Stimulated activated CD4-positive, alpha-beta T cell treated with anti-CD3 and anti-CD28 coated beads, TNF-alpha, amount 100 ng/mL, for 24 hours (primary cell): ENCODE measurements at regions not wholly inside any gene's neighbourhood (a gene's known extent, or its start where the extent isn't known, plus 50 kb on each side); places are given as distances from the start of the nearest gene placed in this dataset.
"Not testable (repeated sequence)": the region's sequence is repeated elsewhere in the genome, so short reads cannot be mapped to it uniquely, and the experiment has no call there.

ENCODE experiments used
- DNase-seq, 3 experiments: peaks; one replicate each; pipeline ENCODE4 v3.0.0-alpha.2; 2020; ENCODE audit warnings: low read depth in 3 of 3

DNA sequence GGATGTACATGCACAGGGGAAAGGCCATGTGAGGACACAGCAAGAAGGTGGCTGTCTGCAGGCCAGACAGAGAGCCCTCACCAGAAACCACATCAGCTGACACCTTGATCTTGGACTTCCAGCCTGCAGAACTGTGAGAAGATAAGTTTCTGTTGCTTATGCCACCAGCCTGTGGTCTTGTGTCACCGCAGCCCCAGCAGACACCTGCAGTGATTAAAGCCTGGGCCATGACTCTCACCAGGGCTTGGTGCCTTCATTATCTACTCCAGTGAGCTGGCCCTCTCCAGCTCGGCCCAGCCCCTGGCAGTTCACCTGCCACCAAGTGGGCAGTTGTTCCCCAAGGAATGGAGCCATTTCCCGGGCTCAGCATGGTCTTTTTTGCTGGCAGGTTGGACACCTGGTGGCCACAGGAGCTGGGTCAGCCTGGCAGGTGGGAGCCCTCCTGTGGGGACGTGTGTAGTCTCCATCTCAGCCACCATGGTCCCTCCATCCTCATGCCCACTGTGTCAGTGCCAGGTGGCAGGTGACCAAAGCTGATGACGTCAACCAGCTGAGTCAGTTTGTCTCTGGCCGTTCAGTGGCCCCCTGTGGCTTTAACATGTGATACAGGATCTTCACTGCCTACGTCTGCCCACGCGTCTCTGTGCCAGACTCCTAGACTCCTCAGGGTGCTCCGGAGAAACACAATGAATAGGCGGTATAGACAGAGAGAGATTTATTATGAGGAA, 99.9 kb upstream of the PPP1R26 start:
- no peak for DNase-seq

DNA sequence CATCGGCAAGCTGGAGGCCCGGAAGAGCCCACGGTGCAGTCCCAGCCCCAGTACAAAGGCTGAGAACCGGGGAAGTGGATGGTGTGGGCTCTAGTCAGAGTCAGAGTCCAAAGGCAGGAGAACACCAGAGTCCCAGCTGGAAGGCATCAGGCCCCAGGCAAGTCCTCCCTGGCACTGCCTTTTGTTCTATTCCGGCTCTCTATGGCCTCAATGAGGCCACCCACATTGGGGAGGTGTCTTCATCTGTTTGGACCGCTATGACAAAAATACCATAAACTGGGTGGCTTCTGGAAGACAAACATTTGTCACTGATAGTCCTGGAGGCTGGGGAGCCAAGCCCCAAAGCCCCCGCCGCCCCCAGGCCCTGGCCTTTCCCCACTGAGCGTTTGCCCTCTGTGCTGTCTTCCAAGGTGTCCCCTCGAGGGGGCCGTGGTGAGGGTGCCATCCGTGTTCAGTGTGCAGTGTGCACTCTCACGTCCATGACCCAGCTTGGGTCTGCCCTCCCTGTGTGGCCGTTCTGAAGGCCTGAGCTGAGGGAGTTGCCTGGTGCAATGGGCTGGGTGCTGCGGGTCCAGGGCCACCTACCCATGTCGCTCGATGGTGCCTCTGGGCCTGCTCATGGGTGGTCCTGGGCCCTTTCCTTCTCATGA, 99.1 kb upstream of the PPP1R26 start:
- DNase-seq, result no peak

DNA sequence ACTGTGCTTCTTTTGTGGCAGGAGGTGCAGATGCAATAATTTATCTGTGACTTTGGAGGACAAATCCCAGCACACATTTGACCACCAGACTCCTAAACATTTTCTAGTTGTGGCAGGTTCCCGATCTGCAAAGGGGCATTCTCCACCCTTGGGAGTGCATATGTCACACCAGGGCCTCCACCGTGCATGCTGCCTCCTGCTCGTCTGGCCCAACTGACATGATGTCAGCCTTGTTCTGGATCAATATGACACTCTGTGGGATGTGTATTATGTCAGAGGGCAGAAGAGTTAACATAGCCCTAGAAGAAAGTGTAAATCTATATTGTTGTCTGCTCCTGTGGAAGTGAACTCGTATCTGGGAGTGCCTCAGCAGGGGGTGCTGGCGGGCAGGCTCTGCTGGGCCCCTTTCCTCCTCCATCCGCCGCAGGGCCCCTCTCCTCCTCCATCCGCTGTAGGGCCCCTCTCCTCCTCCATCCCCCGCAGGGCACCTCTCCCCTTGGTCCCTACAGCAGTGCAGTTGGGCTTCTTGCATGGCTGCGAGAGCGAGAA, 97.7 kb upstream of the PPP1R26 start:
- no peak for DNase-seq

DNA sequence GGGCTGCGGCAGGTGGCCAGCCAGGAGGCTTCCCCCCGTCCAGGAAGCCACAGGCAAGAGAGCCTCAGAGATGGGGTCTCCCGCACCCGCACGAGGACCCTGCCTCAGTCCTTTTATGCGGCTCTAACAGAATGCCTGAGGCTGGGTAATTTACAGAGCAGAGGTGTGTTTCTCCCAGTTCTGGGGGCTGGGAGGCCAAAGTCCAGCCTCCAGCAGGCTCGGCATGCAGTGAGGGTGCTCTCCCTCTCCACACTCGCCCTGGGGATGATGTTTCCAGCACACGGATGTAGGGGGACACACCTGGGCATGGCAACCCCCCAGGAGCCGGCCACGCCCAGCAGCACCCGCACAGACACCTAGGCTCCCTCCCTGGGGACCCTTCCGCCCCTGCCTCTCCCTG, 95.4 kb upstream of the PPP1R26 start:
- DNase-seq, result no peak

DNA sequence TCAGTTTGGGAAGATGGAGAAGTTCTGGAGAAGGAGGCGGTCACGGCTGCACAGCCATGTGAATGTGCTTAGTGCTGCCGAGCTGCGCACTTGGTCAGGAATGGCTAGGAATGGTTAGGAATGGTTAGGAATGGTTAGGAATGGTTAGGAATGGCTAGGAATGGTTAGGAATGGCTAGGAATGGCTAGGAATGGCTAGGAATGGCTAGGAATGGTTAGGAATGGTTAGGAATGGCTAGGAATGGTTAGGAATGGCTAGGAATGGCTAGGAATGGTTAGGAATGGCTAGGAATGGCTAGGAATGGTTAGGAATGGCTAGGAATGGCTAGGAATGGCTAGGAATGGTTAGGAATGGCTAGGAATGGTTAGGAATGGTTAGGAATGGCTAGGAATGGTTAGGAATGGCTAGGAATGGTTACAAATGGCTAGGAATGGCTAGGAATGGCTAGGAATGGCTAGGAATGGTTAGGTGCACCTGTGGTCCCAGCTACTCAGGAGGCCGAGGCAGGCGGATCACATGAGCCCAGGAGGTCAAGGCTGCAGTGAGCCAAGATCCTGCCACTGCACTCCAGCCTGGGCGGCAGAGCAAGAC, 94.7 kb upstream of the PPP1R26 start:
- not testable (repeated sequence) for DNase-seq

DNA sequence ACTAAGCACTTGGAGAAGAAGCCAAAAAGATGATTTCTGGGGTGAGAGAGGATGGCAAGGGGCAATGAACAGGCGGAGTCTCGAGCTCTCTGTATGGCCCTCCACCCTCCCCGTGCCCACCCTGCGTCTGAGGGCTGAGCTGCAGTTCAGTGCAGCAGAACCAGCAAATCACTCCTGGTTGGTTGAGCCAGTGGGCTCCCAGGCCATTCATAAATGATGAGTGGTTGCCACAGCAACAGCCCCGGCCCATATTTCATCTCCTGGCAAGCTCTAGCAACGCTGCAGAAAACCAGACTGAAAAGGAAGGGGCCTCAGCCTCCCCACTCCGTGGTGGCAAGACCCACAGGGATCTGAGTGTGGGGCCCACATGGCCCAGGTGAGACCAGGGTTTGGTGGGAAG, 93.8 kb upstream of the PPP1R26 start:
- no peak for DNase-seq

DNA sequence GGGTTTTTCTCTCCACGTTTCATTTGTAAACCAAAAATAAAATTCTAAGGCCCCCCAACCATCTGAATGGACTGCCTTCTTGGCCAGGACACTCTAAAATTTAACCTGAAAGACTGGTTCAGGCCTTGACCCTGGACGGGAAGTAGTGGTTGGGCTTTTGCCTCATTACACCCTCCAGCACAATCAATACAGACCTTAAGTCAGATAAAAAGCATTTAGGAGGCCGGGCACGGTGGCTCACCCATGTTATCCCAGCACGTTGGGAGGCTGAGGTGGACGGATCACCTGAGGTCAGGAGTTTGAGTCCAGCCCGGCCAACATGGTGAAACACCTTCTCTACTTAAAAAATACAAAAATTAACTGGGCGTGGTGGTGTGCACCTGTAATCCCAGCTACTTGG, 91.6 kb upstream of the PPP1R26 start:
- no peak for DNase-seq

DNA sequence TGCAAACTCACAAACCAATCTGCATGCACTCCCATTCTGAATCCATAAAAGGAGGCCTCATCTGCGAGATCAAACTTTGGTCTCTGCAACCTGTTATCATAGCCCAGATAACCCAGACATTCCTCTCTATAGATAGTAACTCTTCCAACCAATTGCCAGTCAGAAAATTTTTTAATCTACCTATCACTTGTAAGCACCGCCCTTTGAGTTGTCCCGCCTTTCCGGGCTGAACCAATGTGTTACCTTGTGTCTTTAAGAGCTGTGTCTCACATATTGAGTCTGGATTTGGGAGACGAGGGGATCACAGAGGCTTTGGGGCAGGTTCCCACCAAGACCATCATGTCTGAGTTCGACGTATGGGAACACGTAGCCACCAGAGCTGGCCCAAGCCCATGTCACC, 91.1 kb upstream of the PPP1R26 start:
- no peak for DNase-seq

DNA sequence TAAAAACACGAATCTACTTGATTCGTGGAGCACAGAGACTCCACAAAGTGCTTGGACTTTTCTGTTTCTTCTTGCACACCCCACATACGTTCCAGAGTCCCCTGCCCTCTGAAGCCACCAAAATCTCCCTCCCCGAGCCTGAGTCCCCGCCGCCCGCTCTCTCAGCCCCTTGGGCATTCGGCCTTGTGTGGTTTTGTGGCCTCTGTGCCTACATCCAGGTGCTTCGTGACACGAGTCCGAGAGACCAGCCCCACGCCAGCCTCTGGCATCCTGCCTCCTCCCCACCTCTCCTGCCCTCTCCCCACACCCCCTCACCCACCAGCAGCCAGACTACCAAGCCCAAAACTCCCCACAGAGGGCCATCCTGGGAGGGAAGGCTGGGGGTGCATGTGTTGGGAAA, 87.8 kb upstream of the PPP1R26 start:
- no peak for DNase-seq

DNA sequence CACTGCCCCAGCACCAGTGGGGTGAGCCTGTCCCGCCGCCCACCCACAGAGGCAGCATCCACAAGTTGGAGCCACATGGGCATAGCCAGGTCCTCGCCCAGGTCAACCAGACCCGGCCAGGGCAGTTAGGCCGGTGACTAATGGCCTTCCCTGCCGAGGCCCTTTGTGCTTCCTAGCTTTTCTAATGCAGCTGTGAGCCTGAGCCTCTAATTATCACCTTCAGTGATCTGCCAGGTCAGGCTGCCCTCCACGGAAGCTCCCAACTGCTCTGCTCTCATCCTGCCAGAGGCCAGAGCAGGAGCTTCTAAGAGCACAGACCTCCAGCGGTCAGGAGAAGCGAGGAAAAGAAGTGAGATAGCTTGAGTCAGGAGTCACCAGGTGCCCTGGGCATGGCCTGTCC, 87.1 kb upstream of the PPP1R26 start:
- no peak for DNase-seq

DNA sequence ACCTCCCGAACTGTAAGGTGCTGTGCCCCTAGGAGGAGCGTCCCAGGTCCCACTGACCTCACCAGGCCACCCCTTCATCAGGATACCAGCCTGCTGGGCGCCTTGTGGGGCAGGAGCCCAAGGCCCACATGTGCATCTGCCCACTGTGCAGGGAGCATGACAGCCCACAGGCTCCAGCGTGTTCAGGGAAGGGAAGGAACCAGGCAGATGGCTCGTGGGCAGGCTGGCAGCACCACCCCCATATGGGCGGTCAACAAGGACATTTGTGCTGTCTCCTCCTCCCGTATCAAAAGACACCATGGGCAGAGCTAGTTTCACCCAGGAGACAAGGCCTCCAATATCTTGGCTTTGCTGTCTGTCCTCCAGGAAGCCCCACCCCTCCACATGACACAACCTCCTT, 85.5 kb upstream of the PPP1R26 start:
- DNase-seq, result no peak

DNA sequence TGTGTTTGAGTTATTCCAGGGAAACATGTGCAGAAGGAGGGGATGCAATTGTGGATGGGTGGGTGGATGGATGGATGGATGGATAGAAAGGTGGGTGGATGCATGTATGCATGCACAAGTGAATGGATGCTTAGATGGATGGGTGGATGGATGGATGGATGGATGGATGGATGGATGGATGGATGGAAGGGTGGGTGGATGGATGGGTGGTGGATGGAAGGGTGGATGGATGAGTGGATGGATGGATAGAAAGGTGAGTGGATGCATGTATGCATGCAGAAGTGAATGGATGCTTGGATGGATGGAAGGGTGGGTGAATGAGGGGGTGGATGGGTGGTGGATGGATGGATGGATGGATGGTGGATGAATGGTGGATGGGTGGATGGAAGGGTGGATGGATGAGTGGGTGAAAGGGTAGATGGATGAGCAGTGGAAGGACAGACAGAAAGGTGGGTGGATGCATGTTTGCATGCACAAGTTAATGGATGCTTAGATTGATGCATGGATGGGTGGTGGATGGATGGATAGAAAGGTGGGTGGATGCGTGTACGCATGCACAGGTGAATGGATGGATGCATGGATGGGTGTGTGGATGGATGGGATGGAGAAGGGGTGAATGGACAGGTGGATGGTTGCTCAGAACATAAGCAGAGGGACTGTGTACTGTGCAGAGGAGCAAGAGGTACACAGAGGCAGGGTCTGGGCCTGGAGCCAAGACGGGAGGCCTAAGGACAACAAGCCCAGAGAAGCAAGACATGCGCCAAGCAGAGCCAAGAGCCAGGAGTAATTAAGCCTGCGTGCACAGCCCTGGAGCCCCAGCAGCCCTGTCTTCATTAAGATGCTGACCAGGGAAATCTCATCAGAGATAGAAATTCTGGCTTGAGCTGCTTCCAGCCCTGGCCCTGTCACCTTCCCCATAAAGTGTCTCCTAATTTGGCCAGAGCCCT, 84.6 kb upstream of the PPP1R26 start:
- DNase-seq, result no peak

DNA sequence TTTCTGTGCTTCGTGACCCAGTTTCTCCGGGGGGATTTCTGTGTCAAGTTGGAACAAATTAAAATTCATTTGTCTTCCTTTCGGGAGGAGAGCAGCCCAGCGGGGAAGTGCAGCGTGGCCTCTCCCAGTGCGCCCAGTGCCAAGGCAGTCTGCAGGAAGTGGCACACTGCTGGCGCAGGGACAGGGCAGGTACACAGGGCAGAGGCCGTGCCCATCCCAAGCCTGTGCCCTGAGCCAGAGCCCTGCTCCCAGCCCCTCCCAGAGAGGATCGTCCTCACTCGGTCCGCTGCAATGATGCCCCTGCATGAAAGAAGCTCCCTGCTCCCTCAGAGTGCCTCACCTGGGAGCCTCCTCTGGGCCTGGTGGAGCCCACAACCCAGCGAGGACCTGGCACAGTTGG, 82.4 kb upstream of the PPP1R26 start:
- no peak for DNase-seq

DNA sequence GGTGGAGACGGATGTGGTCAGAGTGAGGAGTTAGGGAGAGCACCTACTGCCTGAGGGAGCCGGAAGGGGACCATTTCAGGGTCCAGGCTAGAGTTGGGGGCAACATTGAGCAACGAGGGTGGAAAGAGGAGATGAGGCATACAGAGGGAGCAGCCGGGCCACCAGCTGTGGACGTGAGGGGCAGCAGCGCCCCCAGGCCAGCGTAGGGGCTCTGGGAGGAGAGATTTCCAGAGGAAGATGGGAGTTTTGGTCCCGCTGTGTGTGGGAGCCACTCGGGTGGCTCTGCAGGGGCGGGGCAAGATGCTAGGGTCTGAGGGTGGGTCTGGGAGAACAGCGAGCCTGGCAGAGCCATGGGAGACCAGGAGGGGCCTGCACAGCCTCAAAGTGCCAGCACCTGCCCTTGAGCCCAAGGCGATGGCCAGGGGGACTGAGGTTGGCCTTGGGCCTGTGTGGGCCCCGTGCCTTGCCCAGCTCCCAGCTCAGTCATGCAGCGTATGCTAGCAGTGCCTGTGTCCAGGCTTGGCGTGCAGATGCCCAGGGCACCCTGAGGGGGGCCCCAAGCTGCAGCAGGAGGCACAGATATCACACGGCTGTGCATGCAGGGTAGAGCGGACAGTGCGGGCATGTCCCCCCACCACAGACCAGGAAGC, 80.5 kb upstream of the PPP1R26 start:
- no peak for DNase-seq

DNA sequence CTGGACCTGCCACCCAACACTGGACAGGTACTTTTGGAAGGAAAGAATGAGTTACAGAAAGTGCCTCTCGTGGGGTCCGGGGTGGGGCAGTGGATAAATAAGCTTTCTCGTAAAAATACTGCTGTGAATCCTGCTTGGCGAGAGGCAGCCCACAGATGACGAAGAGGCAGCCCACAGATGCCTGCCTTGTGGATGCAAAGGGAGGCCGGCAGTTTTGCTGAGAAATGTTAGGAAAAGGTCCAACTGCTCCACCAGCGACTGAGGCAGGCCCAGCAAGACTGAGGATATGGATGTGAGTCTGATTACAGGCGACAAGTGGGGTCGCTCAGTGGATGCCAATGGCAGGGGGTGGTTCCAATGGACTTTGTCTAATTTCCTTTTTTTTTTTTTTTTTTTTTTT, 79.1 kb upstream of the PPP1R26 start:
- DNase-seq, result no peak

DNA sequence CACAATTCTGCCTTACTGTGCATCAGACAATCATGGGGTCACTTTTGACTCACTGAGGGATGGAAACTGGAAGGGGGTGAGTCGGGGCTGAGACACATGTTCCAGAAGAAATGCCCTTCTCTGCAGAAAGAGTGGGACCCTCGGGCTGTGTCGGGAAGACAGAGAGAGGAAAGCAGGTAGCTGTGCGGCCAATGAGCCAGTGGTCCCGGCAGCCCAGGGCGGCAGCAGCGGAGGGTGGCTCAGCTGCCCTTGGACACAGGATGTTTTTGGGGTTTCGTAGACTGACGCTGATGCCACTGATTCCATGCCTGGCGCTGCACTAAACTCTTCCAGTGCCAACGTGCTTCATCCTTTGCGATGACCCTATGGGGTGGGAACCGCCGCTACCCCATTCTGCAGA, 78.4 kb upstream of the PPP1R26 start:
- no peak for DNase-seq

DNA sequence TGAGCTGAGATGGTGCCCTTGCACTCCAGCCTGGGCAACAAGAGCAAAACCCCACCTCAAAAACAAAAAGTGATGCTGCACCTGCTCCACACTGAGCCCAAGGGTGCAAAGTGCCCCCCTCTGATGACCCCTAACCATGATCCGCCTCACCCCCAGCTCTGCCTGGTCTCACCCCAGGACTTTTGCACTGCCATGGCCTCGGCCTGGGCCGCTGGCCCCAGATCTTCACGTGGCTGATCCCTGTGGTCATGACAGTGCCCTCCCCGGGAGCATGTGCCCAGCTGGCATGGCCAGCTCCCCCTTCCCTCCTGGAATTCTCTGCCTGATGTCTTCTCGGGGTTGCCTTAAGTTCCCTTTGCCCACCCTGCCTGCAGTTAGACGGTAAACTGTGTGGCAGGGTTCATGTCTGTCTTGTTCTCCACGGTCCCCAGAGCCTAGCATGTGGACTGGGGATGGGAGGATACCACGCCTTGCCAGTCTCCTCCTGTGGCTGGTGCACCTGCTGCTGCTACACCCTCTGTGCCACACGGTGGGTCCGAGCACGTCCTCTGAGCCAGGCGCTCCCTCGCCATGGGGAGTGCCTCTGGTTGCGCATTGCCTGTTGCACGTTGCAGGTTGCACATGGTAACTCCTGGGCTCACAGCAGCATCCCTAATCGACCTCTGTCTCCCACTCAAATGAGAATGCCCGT, 77.4 kb upstream of the PPP1R26 start:
- no peak for DNase-seq

DNA sequence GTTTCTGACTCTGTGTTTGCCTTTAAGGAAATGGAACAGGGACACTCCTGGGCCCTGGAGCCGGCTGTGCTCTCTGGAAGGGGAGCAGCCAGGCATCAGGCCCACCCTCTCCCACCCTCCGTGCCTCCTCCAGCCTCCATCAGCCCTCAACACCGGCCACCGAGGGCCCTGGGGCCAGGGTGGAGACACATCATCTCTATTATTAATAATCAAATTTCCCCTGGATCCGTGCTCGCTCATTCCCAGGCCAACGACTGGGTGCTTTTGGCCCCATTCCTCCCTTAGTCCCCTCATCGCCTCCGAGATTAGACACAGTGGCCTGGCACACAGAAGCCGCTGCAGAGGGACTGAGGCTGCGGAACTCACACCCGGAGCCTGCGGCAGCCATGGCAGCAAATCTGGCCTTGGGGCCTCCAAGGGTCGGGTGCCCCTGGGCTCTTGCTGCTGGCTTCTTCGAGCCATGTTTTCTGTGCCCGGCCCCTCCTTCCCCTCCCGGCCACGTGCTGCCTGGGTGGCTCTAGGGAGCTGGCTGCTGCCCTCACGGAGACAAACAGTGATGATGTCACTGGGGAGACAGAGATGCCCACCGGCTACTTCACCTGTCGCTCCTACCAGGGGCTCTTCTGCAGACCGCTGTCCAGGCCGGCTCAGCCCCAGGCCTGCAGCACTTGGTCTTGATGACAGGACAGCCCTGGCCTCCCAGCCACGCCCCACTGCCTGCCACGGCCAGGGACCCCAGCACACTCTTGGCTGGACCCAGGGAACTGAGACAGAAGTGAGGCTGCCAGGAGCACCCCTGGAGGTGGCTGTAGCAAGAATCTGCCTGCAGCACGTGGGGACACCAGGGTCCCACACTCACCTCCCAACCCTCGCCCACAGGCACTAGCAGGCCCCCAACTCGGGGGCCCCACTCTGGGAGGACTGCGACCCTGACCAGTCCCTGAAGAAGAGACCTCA, 76.6 kb upstream of the PPP1R26 start:
- no peak for DNase-seq

DNA sequence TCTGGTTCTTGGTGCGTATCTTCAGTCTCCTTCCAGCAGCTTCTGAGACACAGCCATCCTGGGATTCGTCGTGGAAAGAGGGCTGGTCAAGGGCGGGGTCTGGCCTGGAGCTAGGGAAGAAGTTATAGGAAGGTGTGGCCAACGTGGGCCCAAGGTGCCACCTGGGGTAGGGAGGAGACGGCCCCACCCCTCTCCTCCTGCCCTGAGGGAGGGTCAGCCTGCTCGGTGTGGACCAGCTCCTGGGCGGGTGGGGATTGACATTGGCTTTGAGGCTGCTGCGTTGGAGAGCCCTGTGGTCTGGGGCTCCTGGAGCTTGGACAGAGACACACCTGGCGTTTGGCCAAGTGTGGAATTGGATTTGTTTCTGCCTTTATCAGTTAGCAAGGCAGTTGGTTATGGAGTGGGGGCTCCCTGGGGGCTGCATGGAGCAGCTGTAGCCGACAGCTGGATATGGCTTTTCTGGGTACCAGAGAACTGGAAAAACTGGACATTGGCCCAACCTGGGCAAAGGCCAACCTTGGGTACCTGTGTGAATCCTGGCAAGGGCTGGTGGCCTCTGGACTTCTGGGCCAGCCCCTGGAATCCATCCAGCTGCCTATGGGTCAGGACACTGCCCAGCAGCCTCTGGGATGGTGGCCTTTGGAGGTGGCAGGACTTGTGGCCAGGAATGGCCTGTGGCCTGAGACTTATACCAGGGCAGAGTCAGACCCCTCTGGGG, 75.7 kb upstream of the PPP1R26 start:
- no peak for DNase-seq
